SK-N-SH treated with all-trans-retinoic acid at 6 μM for 48 hours (cell line): ENCODE measurements at regions not wholly inside any gene's neighbourhood (a gene's known extent, or its start where the extent isn't known, plus 50 kb on each side); places are given as distances from the start of the nearest gene placed in this dataset.

Experiments
- ATAC-seq: fragments of 200-7000 bp; cut with Tn5 transposase; 3 replicates; pipeline ENCODE4 v1.9.1; 2020; ENCODE audit warnings: mild to moderate bottlenecking, moderate library complexity
- ARNTL ChIP-seq: fragments of 450-650 bp; formaldehyde crosslinking; IDR thresholded peaks from 2 replicates; pipeline ENCODE4 v1.5.0; 2020; ENCODE audit warnings: low read depth, mild to moderate bottlenecking, moderate library complexity, borderline replicate concordance
- BACH2 ChIP-seq: fragments of 250-450 bp; sonication (Bioruptor Pico); IDR thresholded peaks from 2 replicates; pipeline ENCODE4 v1.9.0; 2021; ENCODE audit warnings: mild to moderate bottlenecking, borderline replicate concordance
- CSDC2 ChIP-seq: fragments of 250-450 bp; sonication (Bioruptor Pico); IDR thresholded peaks from 2 replicates; pipeline ENCODE4 v1.5.0; 2020; ENCODE audit warnings: mild to moderate bottlenecking, moderate library complexity
- CSRNP3 ChIP-seq: fragments of 250-450 bp; sonication (Bioruptor Pico); IDR thresholded peaks from 2 replicates; pipeline ENCODE4 v1.5.1; 2021; ENCODE audit warnings: mild to moderate bottlenecking, moderate library complexity
- ESRRG ChIP-seq: fragments of 250-450 bp; sonication (Bioruptor Pico); IDR thresholded peaks from 2 replicates; pipeline ENCODE4 v1.6.1; 2021; ENCODE audit warnings: mild to moderate bottlenecking
- GLIS3 ChIP-seq: fragments of 250-450 bp; sonication (Bioruptor Pico); IDR thresholded peaks from 2 replicates; pipeline ENCODE4 v1.5.0; 2020; ENCODE audit warnings: mild to moderate bottlenecking, moderate library complexity
- OSR1 ChIP-seq: fragments of 250-450 bp; sonication (Bioruptor Pico); IDR thresholded peaks from 2 replicates; pipeline ENCODE4 v1.8.0; 2022; ENCODE audit warnings: moderate library complexity, mild to moderate bottlenecking, inconsistent platforms
- PPARA ChIP-seq: fragments of 250-450 bp; sonication (Bioruptor Pico); IDR thresholded peaks from 2 replicates; pipeline ENCODE4 v1.5.0; 2020; ENCODE audit warnings: mild to moderate bottlenecking, borderline replicate concordance
- RARB ChIP-seq: fragments of 250-450 bp; sonication (Bioruptor Pico); IDR thresholded peaks from 2 replicates; pipeline ENCODE4 v1.8.0; 2021; ENCODE audit warnings: mild to moderate bottlenecking, moderate library complexity
- TCF4 ChIP-seq: fragments of 250-450 bp; sonication (Bioruptor Pico); IDR thresholded peaks from 2 replicates; pipeline ENCODE4 v1.8.0; 2021; ENCODE audit warnings: mild to moderate bottlenecking, moderate library complexity, borderline replicate concordance
- TOX ChIP-seq: fragments of 250-450 bp; sonication (Bioruptor Pico); IDR thresholded peaks from 2 replicates; pipeline ENCODE4 v1.8.0; 2021; ENCODE audit warnings: mild to moderate bottlenecking, moderate library complexity, borderline replicate concordance
- ZC3H10 ChIP-seq: fragments of 250-450 bp; sonication (Bioruptor Pico); IDR thresholded peaks from 2 replicates; pipeline ENCODE4 v1.5.1; 2021; ENCODE audit warnings: mild to moderate bottlenecking, moderate library complexity
- ZFP3 ChIP-seq: fragments of 250-450 bp; sonication (Bioruptor Pico); IDR thresholded peaks from 2 replicates; pipeline ENCODE4 v1.5.0; 2020; ENCODE audit warnings: mild to moderate bottlenecking, moderate library complexity
- ZFP30 ChIP-seq: fragments of 450-650 bp; formaldehyde crosslinking; IDR thresholded peaks from 2 replicates; pipeline ENCODE4 v1.5.0; 2022; ENCODE audit warnings: mild to moderate bottlenecking, moderate library complexity
- ZNF565 ChIP-seq: fragments of 450-650 bp; formaldehyde crosslinking; conservative IDR thresholded peaks from 2 replicates; pipeline ENCODE4 v1.5.0; 2020; ENCODE audit warnings: low read depth, mild to moderate bottlenecking, moderate library complexity
- TF ChIP-seq, protein P1 (sequence below): fragments of 250-450 bp; sonication (Bioruptor Pico); IDR thresholded peaks from 2 replicates; pipeline ENCODE4 v1.8.0; 2020; ENCODE audit warnings: mild to moderate bottlenecking, moderate library complexity, borderline replicate concordance
- TF ChIP-seq, protein P2 (sequence below): fragments of 250-450 bp; sonication (Bioruptor Pico); IDR thresholded peaks from 2 replicates; pipeline ENCODE4 v1.5.1; 2020; ENCODE audit warnings: low read depth, mild to moderate bottlenecking, moderate library complexity
- TF ChIP-seq, protein P3 (sequence below): fragments of 250-450 bp; sonication (Bioruptor Pico); IDR thresholded peaks from 2 replicates; pipeline ENCODE4 v1.5.0; 2020; ENCODE audit warnings: mild to moderate bottlenecking, moderate library complexity
- TF ChIP-seq, protein P4 (sequence below): fragments of 250-450 bp; sonication (Bioruptor Pico); IDR thresholded peaks from 2 replicates; pipeline ENCODE4 v1.8.0; 2021; ENCODE audit warnings: low read depth, mild to moderate bottlenecking, moderate library complexity, borderline replicate concordance

GRCh38 chr12:34344851-34345522 lies 322.7 kb downstream of the ALG10 start:
- TF ChIP-seq ZFP3 (CRISPR knock-in tag): no peak
- no peak for ATAC-seq

DNA sequence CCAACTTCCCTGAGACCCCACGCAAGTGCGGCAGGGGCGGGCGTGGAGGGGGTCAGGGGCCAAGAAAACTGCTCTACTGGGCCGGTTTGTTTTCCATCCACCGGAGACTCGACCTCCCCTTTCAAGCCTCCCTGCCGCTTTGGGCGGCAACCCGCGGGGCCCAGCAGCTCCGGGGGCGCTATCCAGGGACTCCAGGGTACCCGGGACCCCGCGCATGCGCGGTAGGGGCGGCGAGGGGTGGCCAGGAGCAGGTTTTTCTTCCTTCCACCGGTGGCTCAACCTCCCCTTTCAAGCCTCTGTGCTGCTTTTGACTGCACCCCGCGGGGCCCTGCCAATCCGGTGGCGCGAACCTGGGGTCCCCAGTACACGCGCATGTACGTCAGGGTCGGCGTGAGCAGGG lies 323.5 kb downstream of the ALG10 start:
- TF ChIP-seq, protein P1, sequence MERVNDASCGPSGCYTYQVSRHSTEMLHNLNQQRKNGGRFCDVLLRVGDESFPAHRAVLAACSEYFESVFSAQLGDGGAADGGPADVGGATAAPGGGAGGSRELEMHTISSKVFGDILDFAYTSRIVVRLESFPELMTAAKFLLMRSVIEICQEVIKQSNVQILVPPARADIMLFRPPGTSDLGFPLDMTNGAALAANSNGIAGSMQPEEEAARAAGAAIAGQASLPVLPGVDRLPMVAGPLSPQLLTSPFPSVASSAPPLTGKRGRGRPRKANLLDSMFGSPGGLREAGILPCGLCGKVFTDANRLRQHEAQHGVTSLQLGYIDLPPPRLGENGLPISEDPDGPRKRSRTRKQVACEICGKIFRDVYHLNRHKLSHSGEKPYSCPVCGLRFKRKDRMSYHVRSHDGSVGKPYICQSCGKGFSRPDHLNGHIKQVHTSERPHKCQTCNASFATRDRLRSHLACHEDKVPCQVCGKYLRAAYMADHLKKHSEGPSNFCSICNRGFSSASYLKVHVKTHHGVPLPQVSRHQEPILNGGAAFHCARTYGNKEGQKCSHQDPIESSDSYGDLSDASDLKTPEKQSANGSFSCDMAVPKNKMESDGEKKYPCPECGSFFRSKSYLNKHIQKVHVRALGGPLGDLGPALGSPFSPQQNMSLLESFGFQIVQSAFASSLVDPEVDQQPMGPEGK (CRISPR knock-in tag): no peak
- TF ChIP-seq GLIS3 (CRISPR knock-in tag) (no peak), BACH2 (no peak), ARNTL (no peak), ZNF565 (CRISPR knock-in tag) (no peak), ESRRG (CRISPR knock-in tag) (no peak), ZFP3 (CRISPR knock-in tag) (no peak), TOX (CRISPR knock-in tag) (no peak), TCF4 (CRISPR knock-in tag) (no peak), ZFP30 (CRISPR knock-in tag) (no peak), ZC3H10 (no peak), RARB (no peak)
- TF ChIP-seq, protein P2, sequence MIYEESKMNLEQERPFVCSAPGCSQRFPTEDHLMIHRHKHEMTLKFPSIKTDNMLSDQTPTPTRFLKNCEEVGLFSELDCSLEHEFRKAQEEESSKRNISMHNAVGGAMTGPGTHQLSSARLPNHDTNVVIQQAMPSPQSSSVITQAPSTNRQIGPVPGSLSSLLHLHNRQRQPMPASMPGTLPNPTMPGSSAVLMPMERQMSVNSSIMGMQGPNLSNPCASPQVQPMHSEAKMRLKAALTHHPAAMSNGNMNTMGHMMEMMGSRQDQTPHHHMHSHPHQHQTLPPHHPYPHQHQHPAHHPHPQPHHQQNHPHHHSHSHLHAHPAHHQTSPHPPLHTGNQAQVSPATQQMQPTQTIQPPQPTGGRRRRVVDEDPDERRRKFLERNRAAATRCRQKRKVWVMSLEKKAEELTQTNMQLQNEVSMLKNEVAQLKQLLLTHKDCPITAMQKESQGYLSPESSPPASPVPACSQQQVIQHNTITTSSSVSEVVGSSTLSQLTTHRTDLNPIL: no peak
- TF ChIP-seq, protein P3, sequence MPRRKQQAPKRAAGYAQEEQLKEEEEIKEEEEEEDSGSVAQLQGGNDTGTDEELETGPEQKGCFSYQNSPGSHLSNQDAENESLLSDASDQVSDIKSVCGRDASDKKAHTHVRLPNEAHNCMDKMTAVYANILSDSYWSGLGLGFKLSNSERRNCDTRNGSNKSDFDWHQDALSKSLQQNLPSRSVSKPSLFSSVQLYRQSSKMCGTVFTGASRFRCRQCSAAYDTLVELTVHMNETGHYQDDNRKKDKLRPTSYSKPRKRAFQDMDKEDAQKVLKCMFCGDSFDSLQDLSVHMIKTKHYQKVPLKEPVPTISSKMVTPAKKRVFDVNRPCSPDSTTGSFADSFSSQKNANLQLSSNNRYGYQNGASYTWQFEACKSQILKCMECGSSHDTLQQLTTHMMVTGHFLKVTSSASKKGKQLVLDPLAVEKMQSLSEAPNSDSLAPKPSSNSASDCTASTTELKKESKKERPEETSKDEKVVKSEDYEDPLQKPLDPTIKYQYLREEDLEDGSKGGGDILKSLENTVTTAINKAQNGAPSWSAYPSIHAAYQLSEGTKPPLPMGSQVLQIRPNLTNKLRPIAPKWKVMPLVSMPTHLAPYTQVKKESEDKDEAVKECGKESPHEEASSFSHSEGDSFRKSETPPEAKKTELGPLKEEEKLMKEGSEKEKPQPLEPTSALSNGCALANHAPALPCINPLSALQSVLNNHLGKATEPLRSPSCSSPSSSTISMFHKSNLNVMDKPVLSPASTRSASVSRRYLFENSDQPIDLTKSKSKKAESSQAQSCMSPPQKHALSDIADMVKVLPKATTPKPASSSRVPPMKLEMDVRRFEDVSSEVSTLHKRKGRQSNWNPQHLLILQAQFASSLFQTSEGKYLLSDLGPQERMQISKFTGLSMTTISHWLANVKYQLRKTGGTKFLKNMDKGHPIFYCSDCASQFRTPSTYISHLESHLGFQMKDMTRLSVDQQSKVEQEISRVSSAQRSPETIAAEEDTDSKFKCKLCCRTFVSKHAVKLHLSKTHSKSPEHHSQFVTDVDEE: no peak
- TF ChIP-seq, all 23 proteins: peak for 0
- ATAC-seq: no peak

DNA sequence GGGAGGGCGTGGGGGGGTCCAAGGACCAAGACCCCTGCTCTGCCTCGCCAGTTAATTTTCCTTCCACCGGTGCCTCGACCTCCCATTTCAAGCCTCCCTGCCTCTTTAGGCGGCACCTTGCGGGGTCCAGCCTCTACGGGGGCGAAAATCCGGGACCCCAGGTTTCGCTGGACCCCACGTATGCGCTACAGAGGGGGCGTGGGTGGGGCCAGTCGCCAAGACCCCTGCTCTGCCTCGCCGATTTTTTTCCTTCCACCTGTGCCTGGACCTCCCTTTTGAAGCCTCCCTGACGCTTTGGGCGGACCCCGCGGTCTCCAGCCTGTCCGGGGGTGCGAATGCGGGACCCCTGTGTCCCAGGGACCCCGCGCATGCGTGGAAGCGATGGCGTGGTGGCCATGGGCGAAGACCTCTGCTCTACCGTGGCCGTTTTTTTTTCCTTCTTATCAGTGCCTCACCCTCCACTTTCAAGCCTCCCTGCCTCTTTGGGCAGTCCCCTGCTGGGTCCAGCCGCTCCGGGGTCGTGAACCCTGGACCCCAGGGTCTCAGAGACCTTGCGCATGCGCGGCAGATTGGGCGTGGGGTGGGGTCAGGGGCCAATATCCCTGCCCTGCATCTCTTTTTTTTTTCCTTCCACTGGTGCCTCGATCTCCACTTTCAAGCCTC lies 324.2 kb downstream of the ALG10 start:
- TF ChIP-seq ZFP3 (CRISPR knock-in tag): no peak
- TF ChIP-seq OSR1 (CRISPR knock-in tag): no peak
- no peak for TF ChIP-seq TOX (CRISPR knock-in tag)
- TF ChIP-seq, protein P1 (CRISPR knock-in tag): no peak
- TF ChIP-seq, protein P3: no peak
- no peak for TF ChIP-seq RARB
- TF ChIP-seq, protein P4, sequence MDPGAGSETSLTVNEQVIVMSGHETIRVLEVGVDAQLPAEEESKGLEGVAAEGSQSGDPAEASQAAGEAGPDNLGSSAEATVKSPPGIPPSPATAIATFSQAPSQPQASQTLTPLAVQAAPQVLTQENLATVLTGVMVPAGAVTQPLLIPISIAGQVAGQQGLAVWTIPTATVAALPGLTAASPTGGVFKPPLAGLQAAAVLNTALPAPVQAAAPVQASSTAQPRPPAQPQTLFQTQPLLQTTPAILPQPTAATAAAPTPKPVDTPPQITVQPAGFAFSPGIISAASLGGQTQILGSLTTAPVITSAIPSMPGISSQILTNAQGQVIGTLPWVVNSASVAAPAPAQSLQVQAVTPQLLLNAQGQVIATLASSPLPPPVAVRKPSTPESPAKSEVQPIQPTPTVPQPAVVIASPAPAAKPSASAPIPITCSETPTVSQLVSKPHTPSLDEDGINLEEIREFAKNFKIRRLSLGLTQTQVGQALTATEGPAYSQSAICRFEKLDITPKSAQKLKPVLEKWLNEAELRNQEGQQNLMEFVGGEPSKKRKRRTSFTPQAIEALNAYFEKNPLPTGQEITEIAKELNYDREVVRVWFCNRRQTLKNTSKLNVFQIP (CRISPR knock-in tag): no peak
- TF ChIP-seq CSDC2 (CRISPR knock-in tag): no peak
- no peak for TF ChIP-seq ZFP30 (CRISPR knock-in tag)
- TF ChIP-seq ESRRG (CRISPR knock-in tag): no peak
- no peak for TF ChIP-seq ZNF565 (CRISPR knock-in tag)
- no peak for TF ChIP-seq PPARA (CRISPR knock-in tag)
- TF ChIP-seq CSRNP3 (CRISPR knock-in tag): no peak
- no peak for ATAC-seq
